KMS-11 (cell line): ENCODE measurements at regions not wholly inside any gene's neighbourhood (a gene's known extent, or its start where the extent isn't known, plus 50 kb on each side); places are given as distances from the start of the nearest gene placed in this dataset.

Experiments
- H2AFZ ChIP-seq: fragments of 200-600 bp; sonication (generic); 2 replicates; pipeline ENCODE4 v1.6.1; 2016; ENCODE audit warnings: antibody characterized with exemption, mixed run types, low read depth
- H3K27ac ChIP-seq: fragments of 200-600 bp; sonication (generic); 2 replicates; pipeline ENCODE4 v1.6.1; 2016; ENCODE audit warnings: mild to moderate bottlenecking, mixed run types
- H3K27me3 ChIP-seq: fragments of 200-600 bp; sonication (generic); 2 replicates; pipeline ENCODE4 v1.6.1; 2017; ENCODE audit warnings: mild to moderate bottlenecking, low read depth, mixed run types, moderate library complexity; ENCODE audit not compliant: insufficient read depth
- H3K36me3 ChIP-seq: fragments of 200-600 bp; sonication (generic); 2 replicates; pipeline ENCODE4 v1.6.1; 2017; ENCODE audit warnings: mild to moderate bottlenecking, mixed run types; ENCODE audit not compliant: insufficient read depth
- H3K4me1 ChIP-seq: fragments of 200-600 bp; sonication (generic); 2 replicates; pipeline ENCODE4 v1.6.1; 2016; ENCODE audit warnings: mild to moderate bottlenecking, low read depth, mixed run types; ENCODE audit not compliant: poor library complexity, severe bottlenecking
- H3K4me2 ChIP-seq: fragments of 200-600 bp; sonication (generic); 2 replicates; pipeline ENCODE4 v1.7.0; 2016; ENCODE audit warnings: mild to moderate bottlenecking, mixed run types
- H3K4me3 ChIP-seq: fragments of 200-600 bp; sonication (generic); IDR thresholded peaks from 2 replicates; pipeline ENCODE4 v1.6.1; 2017; ENCODE audit warnings: low read depth, low read length, mixed read lengths; ENCODE audit not compliant: insufficient read depth
- H3K79me2 ChIP-seq: fragments of 200-600 bp; sonication (generic); 2 replicates; pipeline ENCODE4 v1.6.1; 2016; ENCODE audit warnings: low read depth, mixed run types; ENCODE audit not compliant: insufficient read depth
- H3K9ac ChIP-seq: fragments of 200-600 bp; sonication (generic); 2 replicates; pipeline ENCODE4 v1.6.1; 2016; ENCODE audit warnings: mild to moderate bottlenecking, mixed run types
- H4K20me1 ChIP-seq: fragments of 200-600 bp; sonication (generic); 2 replicates; pipeline ENCODE4 v1.6.1; 2016; ENCODE audit warnings: mild to moderate bottlenecking, mixed run types; ENCODE audit not compliant: insufficient read depth
- TF ChIP-seq, protein P1 (sequence below): fragments of 200-600 bp; sonication (generic); conservative IDR thresholded peaks from 2 replicates; pipeline ENCODE4 v1.6.1; 2017; ENCODE audit warnings: low read depth, mild to moderate bottlenecking, antibody characterized with exemption, low read length, moderate library complexity, mixed read lengths

GRCh38 chr3:106296062-106296461 lies 427.2 kb upstream of the CBLB start:
- no peak overlapping the region for H2AFZ ChIP-seq
- H3K4me3 ChIP-seq, result no peak overlapping the region
- no peaks in the 10 kb centered on the region for H3K79me2 ChIP-seq
- H3K4me1 ChIP-seq, result peaks cover 27% of the 10 kb centered on the region
- no peaks in the 10 kb centered on the region for H4K20me1 ChIP-seq
- no peak overlapping the region for H3K9ac ChIP-seq
- H3K27me3 ChIP-seq, result no peaks in the 10 kb centered on the region
- H3K4me2 ChIP-seq, result no peak overlapping the region
- TF ChIP-seq, protein P1, sequence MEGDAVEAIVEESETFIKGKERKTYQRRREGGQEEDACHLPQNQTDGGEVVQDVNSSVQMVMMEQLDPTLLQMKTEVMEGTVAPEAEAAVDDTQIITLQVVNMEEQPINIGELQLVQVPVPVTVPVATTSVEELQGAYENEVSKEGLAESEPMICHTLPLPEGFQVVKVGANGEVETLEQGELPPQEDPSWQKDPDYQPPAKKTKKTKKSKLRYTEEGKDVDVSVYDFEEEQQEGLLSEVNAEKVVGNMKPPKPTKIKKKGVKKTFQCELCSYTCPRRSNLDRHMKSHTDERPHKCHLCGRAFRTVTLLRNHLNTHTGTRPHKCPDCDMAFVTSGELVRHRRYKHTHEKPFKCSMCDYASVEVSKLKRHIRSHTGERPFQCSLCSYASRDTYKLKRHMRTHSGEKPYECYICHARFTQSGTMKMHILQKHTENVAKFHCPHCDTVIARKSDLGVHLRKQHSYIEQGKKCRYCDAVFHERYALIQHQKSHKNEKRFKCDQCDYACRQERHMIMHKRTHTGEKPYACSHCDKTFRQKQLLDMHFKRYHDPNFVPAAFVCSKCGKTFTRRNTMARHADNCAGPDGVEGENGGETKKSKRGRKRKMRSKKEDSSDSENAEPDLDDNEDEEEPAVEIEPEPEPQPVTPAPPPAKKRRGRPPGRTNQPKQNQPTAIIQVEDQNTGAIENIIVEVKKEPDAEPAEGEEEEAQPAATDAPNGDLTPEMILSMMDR, result no peak
- H3K27ac ChIP-seq, result no peak overlapping the region
- no peaks in the 10 kb centered on the region for H3K36me3 ChIP-seq

GRCh38 chr3:106299300-106300098 lies 430.7 kb upstream of the CBLB start:
- TF ChIP-seq, protein P1, result no peak
- Histone ChIP-seq H3K27me3 (no peaks in the 10 kb centered on the region), H3K79me2 (no peaks in the 10 kb centered on the region), H3K27ac (no peak overlapping the region), H3K9ac (no peak overlapping the region), H2AFZ (no peak overlapping the region), H3K4me2 (peak overlapping the region; percentile 37), H3K36me3 (no peaks in the 10 kb centered on the region), H3K4me3 (no peak overlapping the region), H4K20me1 (no peaks in the 10 kb centered on the region), H3K4me1 (peaks cover 59% of the 10 kb centered on the region)

- Histone ChIP-seq H3K4me3 (no peak overlapping the region), H3K27me3 (no peaks in the 10 kb centered on the region), H4K20me1 (no peaks in the 10 kb centered on the region), H3K4me1 (peaks cover 59% of the 10 kb centered on the region), H3K4me2 (peak overlapping the region; percentile 73), H3K79me2 (no peaks in the 10 kb centered on the region), H3K27ac (peak overlapping the region; percentile 8; the same call in 1 of the 2 replicates), H3K9ac (no peak overlapping the region), H2AFZ (no peak overlapping the region), H3K36me3 (no peaks in the 10 kb centered on the region)
- TF ChIP-seq, protein P1, result no peak
Measured at GRCh38 chr3:106302451-106303221, 433.8 kb upstream of the CBLB start.

DNA sequence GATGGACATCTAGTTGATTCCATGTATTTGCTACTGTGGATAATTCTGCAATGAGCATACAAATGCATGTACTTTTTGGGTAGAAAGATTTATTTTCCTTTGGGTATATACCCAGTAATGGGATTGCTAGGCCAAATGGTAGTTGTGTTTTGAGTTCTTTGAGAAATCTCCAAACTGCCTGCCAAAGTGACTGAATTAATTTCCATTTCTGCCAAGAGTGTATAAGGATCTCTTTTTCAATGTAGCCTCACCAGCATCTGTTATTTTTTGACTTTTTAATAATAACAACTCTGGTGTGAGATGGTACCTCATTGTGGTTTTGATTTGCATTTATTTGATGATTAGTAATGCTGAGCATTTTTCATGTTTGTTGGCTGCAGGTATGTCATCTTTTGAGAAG lies 435.0 kb upstream of the CBLB start:
- Histone ChIP-seq H3K4me2 (no peak overlapping the region), H3K36me3 (no peaks in the 10 kb centered on the region), H3K79me2 (no peaks in the 10 kb centered on the region), H3K4me1 (peaks cover 51% of the 10 kb centered on the region), H4K20me1 (no peaks in the 10 kb centered on the region), H3K27me3 (no peaks in the 10 kb centered on the region), H2AFZ (no peak overlapping the region), H3K27ac (no peak overlapping the region), H3K4me3 (no peak overlapping the region), H3K9ac (no peak overlapping the region)
- TF ChIP-seq, protein P1, result no peak
